ENCODE measurements at regions not wholly inside any gene's neighbourhood (a gene's known extent, or its start where the extent isn't known, plus 50 kb on each side); places are given as distances from the start of the nearest gene placed in this dataset.

DNA sequence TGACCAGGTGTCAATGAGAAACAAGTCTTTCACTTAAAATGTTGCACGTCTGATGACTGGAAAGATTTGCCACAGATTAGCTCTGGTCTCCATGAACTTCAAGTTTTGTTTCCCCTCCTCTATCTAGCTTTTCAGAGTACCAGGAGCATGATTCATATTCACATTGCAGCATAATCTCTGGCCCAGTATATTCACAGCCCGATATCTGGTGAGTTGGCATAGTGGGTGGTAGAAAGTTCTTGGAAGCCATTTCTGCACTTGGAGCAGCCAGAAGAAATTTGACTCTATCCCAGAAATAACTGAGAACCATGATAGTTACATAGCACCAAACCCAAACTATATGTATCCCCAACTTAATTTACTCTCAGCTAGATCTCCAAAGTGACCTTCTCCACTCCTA, 503.9 kb downstream of the PID1 start:
- no peak for DNase-seq
- no peak for TF ChIP-seq CTCF (IDR thresholded peaks at IDR 0.05)
- H3K4me1 ChIP-seq (ENCODE audit: control insufficient read depth in 1 of 2, insufficient read depth in 2 of 2, low read length in 2 of 2): no peaks in the 10 kb centered on the region
- H3K4me1 Mint-ChIP-seq: no peaks in the 10 kb centered on the region
- H2AFZ ChIP-seq (ENCODE audit: insufficient read depth, low read depth, low read length, poor library complexity, severe bottlenecking): no peak overlapping the region
- no peak overlapping the region for H3K4me3 ChIP-seq (replicated peaks in 1 of 3; ENCODE audit: low read depth in 2 of 3, low read length in 3 of 3)
- H3K27ac ChIP-seq (ENCODE audit: low read depth in 1 of 2, low read length in 2 of 2): no peak overlapping the region
- H3K4me3 Mint-ChIP-seq: no peak overlapping the region
- H3K79me2 ChIP-seq (ENCODE audit: insufficient read depth, low read length): no peaks in the 10 kb centered on the region
- no peaks in the 10 kb centered on the region for H4K20me1 ChIP-seq (ENCODE audit: insufficient read depth, low read length)
- H3K36me3 Mint-ChIP-seq: no peaks in the 10 kb centered on the region
- H3K9me3 Mint-ChIP-seq: peaks cover 0 to 25% (median 2%) of the 10 kb centered on the region in 7 donors
- H3K36me3 ChIP-seq (replicated peaks in 1 of 2; ENCODE audit: control insufficient read depth in 1 of 2, insufficient read depth in 2 of 2, low read length in 2 of 2): no peaks in the 10 kb centered on the region
- H3K9ac ChIP-seq (ENCODE audit: insufficient read depth, low read length, poor library complexity, severe bottlenecking): no peak overlapping the region
- no peak overlapping the region for H3K27ac Mint-ChIP-seq
- H3K4me2 ChIP-seq (replicated peaks; ENCODE audit: extremely low read depth, low read length, poor library complexity, severe bottlenecking): no peak overlapping the region
- intact Hi-C loops (cut with micrococcal nuclease): no loop called here
- 100% methylated on average over 1 of the region's 2 CpGs for WGBS (ENCODE audit: insufficient coverage)
- H3K27me3 ChIP-seq (ENCODE audit: control insufficient read depth in 2 of 2, insufficient read depth in 2 of 2, low read length in 2 of 2): no peaks in the 10 kb centered on the region
- peaks cover 0 to 2% (median 0%) of the 10 kb centered on the region in 3 donors for H3K27me3 Mint-ChIP-seq (ENCODE audit: low read depth in 3 of 3)
- H3K9me3 ChIP-seq (replicated peaks in 1 of 2; ENCODE audit: control insufficient read depth in 1 of 2, insufficient read depth in 1 of 2, low read length in 2 of 2): peaks cover 0 to 19% of the 10 kb centered on the region in 2 donors

DNA sequence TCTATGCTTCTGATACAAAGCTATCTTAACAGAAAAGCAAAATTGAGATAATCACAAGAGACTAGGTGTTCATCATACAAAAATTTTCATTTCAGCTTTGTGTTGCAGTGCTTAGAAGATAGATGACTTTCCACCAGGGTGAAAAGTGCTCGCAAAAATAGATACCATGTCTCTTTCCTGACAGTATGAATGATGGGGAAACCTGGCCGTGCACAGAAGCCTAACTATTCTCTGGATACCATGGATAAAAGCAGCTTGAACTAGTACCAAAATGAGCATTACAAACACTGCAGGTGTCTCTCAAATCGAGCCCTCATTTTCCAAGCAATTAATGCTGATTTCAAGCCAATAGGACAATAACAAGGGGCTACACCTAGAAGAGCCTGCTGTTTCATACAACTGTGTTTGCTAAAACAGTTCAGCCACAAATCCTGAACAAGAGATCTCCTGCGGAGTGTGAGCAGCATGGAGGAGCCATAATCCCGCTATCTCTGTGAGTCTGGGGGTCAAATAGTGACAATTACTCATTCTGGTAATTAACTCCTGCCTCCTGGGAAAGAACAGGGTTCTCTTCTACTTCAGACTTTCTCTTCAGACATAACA, 507.6 kb downstream of the PID1 start:
- no peak overlapping the region for H2AFZ ChIP-seq (ENCODE audit: insufficient read depth, low read depth, low read length, poor library complexity, severe bottlenecking)
- intact Hi-C loops (cut with micrococcal nuclease): no loop called here
- H3K4me3 Mint-ChIP-seq: no peak overlapping the region
- peaks cover 0 to 2% (median 0%) of the 10 kb centered on the region in 3 donors for H3K27me3 Mint-ChIP-seq (ENCODE audit: low read depth in 3 of 3)
- no peaks in the 10 kb centered on the region for H3K36me3 Mint-ChIP-seq
- no peak overlapping the region for H3K27ac Mint-ChIP-seq
- H3K36me3 ChIP-seq (replicated peaks in 1 of 2; ENCODE audit: control insufficient read depth in 1 of 2, insufficient read depth in 2 of 2, low read length in 2 of 2): no peaks in the 10 kb centered on the region
- H3K4me1 Mint-ChIP-seq: no peaks in the 10 kb centered on the region
- no peak overlapping the region for H3K4me2 ChIP-seq (replicated peaks; ENCODE audit: extremely low read depth, low read length, poor library complexity, severe bottlenecking)
- DNase-seq: no peak
- no peak for TF ChIP-seq CTCF (IDR thresholded peaks at IDR 0.05)
- no peak overlapping the region for H3K4me3 ChIP-seq (replicated peaks in 1 of 3; ENCODE audit: low read depth in 2 of 3, low read length in 3 of 3)
- H3K79me2 ChIP-seq (ENCODE audit: insufficient read depth, low read length): no peaks in the 10 kb centered on the region
- H3K9me3 ChIP-seq (replicated peaks in 1 of 2; ENCODE audit: control insufficient read depth in 1 of 2, insufficient read depth in 1 of 2, low read length in 2 of 2): peaks cover 0 to 18% of the 10 kb centered on the region in 2 donors
- H3K27ac ChIP-seq (ENCODE audit: low read depth in 1 of 2, low read length in 2 of 2): no peak overlapping the region
- no peaks in the 10 kb centered on the region for H3K27me3 ChIP-seq (ENCODE audit: control insufficient read depth in 2 of 2, insufficient read depth in 2 of 2, low read length in 2 of 2)
- H4K20me1 ChIP-seq (ENCODE audit: insufficient read depth, low read length): no peaks in the 10 kb centered on the region
- 68% methylated on average over 3 of the region's 5 CpGs for WGBS (ENCODE audit: insufficient coverage)
- no peaks in the 10 kb centered on the region for H3K4me1 ChIP-seq (ENCODE audit: control insufficient read depth in 1 of 2, insufficient read depth in 2 of 2, low read length in 2 of 2)
- H3K9ac ChIP-seq (ENCODE audit: insufficient read depth, low read length, poor library complexity, severe bottlenecking): no peak overlapping the region
- H3K9me3 Mint-ChIP-seq: peaks cover 0 to 26% (median 2%) of the 10 kb centered on the region in 7 donors

All from CD14-positive monocyte (primary cell).